ENCODE measurements at regions not wholly inside any gene's neighbourhood (a gene's known extent, or its start where the extent isn't known, plus 50 kb on each side); places are given as distances from the start of the nearest gene placed in this dataset.
A peak's percentile ranks its signal among the peaks of the same experiment; 100 is the strongest.

DNA sequence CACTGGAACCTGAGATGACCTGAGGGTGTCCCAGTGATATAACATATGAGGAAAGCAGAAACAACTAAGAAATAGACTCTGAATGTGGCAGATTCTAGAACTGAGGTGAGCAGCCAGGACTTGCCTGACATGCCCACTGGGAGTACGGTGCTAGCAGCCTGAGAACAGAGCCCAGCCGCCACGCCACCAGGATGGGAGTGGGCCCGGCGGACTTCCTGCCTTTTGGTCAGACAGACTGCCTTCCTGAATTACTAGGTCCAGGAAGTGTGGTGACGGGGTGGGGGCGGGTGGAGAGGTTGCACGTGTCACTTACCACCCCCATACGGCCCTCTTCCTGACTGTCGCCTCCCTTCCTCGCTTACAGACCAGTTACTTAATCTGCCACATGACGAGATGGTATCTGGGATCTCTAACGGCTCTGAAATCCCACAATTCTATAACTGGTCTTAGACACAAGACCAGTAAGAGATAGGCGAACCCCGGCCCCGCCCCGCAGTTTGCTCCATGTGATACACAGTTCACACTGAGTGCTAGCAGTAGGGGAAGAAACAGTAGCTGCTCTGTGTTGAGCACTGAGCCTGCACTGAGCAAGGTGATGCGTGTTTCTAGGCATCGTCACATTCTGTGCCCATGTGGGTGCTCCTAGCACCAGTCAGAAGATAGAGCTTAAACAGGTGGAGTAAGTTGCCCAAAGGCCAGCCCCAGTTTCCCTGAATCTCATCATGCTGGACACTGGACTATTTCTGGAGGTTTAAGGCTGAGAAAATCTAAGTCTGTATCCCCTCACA lies 95.7 kb downstream of the CPN2 start:
- 26 to 53% methylated on average over 19 of the region's 19 CpGs for WGBS, 2 donors
- Histone ChIP-seq H3K4me3 (no peak overlapping the region), H3K9me3 (no peaks in the 10 kb centered on the region)

DNA sequence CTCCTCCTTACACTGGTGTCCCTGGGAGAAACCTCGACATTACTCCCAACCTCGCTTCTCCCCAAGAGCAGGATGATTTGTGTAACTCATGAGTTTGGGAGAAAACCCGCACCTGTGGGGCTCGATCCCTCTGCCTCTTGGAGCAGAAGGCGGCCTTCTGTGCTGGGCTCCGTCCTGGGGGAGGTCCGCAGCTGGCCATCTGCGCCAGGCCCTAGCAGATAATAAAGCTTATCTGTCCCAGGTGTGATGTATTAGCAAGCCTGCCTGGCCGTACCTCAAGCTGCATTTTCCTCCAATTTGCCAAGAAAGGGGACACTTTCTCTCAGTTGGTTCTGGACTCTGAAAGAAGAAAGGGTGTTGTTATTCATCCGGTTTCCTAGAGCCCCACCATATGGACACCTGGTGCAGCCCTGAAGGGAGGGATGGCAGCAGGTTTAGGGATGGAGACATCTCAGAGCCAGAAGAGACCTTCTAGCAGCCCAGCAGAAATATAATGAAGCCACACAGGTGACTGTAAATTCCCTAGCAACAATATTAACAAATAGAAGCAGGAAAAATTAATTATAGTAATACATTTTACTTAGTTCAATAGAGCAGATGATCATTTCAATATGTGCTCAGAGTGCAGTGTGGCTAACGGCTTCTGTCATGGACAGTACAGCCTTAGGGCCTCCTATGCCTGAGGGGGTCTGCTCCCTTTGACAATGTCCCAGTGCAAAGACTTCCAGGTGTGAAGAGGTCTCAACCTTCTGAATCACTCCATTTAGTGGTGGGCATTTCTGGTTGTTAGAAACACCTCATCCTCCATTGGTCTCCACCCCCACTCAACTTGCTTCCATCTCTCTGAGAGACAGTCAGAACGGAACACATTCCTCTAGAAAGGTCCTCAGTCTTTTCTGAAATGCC lies 94.8 kb downstream of the CPN2 start:
- Histone ChIP-seq H3K27ac (no peak overlapping the region), H3K9me3 (no peaks in the 10 kb centered on the region), H3K4me1 (peaks cover 0 to 2% (median 0%) of the 10 kb centered on the region in 4 donors), H3K4me3 (no peak overlapping the region), H3K27me3 (no peaks in the 10 kb centered on the region), H3K36me3 (no peaks in the 10 kb centered on the region)
- intact Hi-C loops (cut with DNase I): no loop called here
- no peak for DNase-seq
- TF ChIP-seq POLR2A (IDR thresholded peaks at IDR 0.05): no peak
- no peak for TF ChIP-seq POLR2AphosphoS5 (IDR thresholded peaks at IDR 0.05)
- no peak for TF ChIP-seq EP300 (IDR thresholded peaks at IDR 0.05)
- TF ChIP-seq, protein P1, sequence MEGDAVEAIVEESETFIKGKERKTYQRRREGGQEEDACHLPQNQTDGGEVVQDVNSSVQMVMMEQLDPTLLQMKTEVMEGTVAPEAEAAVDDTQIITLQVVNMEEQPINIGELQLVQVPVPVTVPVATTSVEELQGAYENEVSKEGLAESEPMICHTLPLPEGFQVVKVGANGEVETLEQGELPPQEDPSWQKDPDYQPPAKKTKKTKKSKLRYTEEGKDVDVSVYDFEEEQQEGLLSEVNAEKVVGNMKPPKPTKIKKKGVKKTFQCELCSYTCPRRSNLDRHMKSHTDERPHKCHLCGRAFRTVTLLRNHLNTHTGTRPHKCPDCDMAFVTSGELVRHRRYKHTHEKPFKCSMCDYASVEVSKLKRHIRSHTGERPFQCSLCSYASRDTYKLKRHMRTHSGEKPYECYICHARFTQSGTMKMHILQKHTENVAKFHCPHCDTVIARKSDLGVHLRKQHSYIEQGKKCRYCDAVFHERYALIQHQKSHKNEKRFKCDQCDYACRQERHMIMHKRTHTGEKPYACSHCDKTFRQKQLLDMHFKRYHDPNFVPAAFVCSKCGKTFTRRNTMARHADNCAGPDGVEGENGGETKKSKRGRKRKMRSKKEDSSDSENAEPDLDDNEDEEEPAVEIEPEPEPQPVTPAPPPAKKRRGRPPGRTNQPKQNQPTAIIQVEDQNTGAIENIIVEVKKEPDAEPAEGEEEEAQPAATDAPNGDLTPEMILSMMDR (IDR thresholded peaks at IDR 0.05): no peak
- WGBS, 2 donors: 90 to 91% methylated on average over 12 of the region's 12 CpGs

More for the DNA sequence above, 95.7 kb downstream of the CPN2 start:
- intact Hi-C loops (cut with DNase I): no loop called here
- DNase-seq: peak; percentile 83
- Histone ChIP-seq H3K27ac (peak overlapping the region in 1 of 4 donors; percentile 28), H3K36me3 (no peaks in the 10 kb centered on the region), H3K27me3 (no peaks in the 10 kb centered on the region), H3K4me1 (peaks cover 0 to 10% (median 7%) of the 10 kb centered on the region in 4 donors)
- TF ChIP-seq POLR2AphosphoS5 (IDR thresholded peaks at IDR 0.05) (no peak), EP300 (IDR thresholded peaks at IDR 0.05) (peak in 1 of 4 donors; percentile 25)

DNA sequence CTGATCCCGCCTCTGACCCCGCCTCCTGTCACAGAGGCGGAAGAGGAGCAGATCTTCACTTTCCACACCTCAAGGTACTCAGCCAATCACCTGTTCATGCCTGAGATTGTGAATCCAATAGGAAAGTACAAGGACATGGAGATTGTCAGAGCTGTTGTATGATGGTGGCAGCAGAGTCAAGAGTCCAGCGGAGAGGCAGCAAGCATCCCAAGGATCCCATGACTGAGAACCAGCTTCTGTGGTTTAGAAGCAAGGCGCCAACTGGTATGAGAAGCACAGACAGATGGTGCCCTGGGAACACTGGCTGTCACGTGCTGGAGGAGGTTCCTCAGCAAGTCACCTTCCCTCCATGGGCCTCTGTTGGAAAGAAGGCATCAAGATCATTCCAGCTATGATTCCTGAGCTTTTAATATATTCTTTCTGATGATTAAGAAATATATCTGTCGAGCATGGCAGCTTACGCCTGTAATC lies 93.9 kb downstream of the CPN2 start:
- 93 to 95% methylated on average over 8 of the region's 8 CpGs for WGBS, 2 donors
- Histone ChIP-seq H3K27ac (no peak overlapping the region), H3K4me3 (no peak overlapping the region), H3K27me3 (no peaks in the 10 kb centered on the region), H3K4me1 (no peaks in the 10 kb centered on the region), H3K36me3 (no peaks in the 10 kb centered on the region), H3K9me3 (no peaks in the 10 kb centered on the region)
- TF ChIP-seq, protein P1 (IDR thresholded peaks at IDR 0.05): no peak
- no peak for TF ChIP-seq POLR2A (IDR thresholded peaks at IDR 0.05)
- TF ChIP-seq POLR2AphosphoS5 (IDR thresholded peaks at IDR 0.05): no peak
- TF ChIP-seq EP300 (IDR thresholded peaks at IDR 0.05): no peak
- intact Hi-C loops (cut with DNase I): no loop called here
- DNase-seq: no peak

DNA sequence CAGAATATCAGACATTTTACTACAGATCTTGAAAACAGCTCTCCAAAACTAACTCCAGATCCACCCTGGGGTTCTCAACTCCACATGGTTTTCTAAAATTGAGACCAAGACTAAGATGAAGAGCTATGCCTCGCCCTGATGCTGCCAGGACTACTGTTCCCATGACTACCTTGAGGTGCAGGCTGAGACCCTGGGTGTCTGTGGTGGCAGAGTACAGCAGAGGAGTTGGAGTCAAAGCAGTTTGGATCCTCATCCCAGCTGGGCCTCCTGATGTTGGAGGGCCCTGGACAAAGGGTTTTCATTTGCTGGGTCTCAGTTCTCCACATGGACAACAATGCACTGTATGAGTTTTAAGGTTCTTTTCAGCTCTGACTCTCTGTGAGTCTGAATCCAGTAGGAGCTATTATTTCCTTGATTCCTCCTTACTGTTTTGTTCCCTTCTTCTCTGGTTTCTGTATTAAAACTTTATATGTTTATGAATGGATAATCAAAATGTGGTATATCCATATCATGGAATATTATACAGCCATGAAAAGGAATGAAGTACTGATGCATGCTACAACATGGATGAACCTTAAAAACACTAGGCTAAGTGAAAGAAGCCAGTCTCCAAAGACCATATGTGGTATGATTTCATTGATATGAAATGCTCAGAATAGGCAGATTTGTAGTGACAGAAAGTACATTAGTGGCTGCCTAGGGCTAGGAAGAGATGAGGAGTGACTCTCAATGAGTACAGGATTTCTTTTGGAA lies 93.0 kb downstream of the CPN2 start:
- no peak overlapping the region for H3K4me3 ChIP-seq
- H3K27ac ChIP-seq: no peak overlapping the region
- no peak for DNase-seq
- no peak for TF ChIP-seq POLR2AphosphoS5 (IDR thresholded peaks at IDR 0.05)
- TF ChIP-seq EP300 (IDR thresholded peaks at IDR 0.05): no peak
- no peak for TF ChIP-seq POLR2A (IDR thresholded peaks at IDR 0.05)
- TF ChIP-seq, protein P1 (IDR thresholded peaks at IDR 0.05): no peak
- no peaks in the 10 kb centered on the region for H3K4me1 ChIP-seq
- 58 to 84% methylated on average over 1 of the region's 1 CpG for WGBS, 2 donors
- intact Hi-C loops (cut with DNase I): no loop called here
- no peaks in the 10 kb centered on the region for H3K36me3 ChIP-seq
- no peaks in the 10 kb centered on the region for H3K27me3 ChIP-seq
- no peaks in the 10 kb centered on the region for H3K9me3 ChIP-seq

All from sigmoid colon (tissue), 6 donors.